ENCODE measurements at regions not wholly inside any gene's neighbourhood (a gene's known extent, or its start where the extent isn't known, plus 50 kb on each side); places are given as distances from the start of the nearest gene placed in this dataset.

GRCh38 chr12:33192226-33192625, 247.4 kb downstream of the SYT10 start:
- TF ChIP-seq POLR2A (IDR thresholded peaks at IDR 0.05) (no peak), CTCF (IDR thresholded peaks at IDR 0.05) (no peak)

Measured in adrenal gland (tissue), 5 donors.